COLO829 (cell line): ENCODE measurements at regions not wholly inside any gene's neighbourhood (a gene's known extent, or its start where the extent isn't known, plus 50 kb on each side); places are given as distances from the start of the nearest gene placed in this dataset.

ENCODE experiments used
- DNase-seq: peaks from one replicate; pipeline ENCODE4 v3.0.0; 2012; ENCODE audit warnings: low spot score

GRCh38 chr20:55597526-55597925, 407.8 kb downstream of the CBLN4 start:
- no peak for DNase-seq

- DNase-seq: no peak
Measured at GRCh38 chr20:55596431-55596830, 408.9 kb downstream of the CBLN4 start.

GRCh38 chr20:55592866-55593265, 412.5 kb downstream of the CBLN4 start:
- DNase-seq: no peak

- no peak for DNase-seq
Measured at GRCh38 chr20:55586610-55587009, 418.7 kb downstream of the CBLN4 start.

- DNase-seq: no peak
Measured at GRCh38 chr20:55584964-55585363, 420.4 kb downstream of the CBLN4 start.

GRCh38 chr20:55584307-55584706, 421.0 kb downstream of the CBLN4 start:
- DNase-seq: no peak

GRCh38 chr20:55583036-55583435, 422.3 kb downstream of the CBLN4 start:
- DNase-seq: no peak

- DNase-seq: no peak
Measured at GRCh38 chr20:55582498-55582897, 422.8 kb downstream of the CBLN4 start.

GRCh38 chr20:55581519-55581918, 423.8 kb downstream of the CBLN4 start:
- DNase-seq: no peak

- DNase-seq: no peak
Measured at GRCh38 chr20:55580475-55580874, 424.8 kb downstream of the CBLN4 start.

GRCh38 chr20:55579802-55580201, 425.5 kb downstream of the CBLN4 start:
- DNase-seq: no peak

- no peak for DNase-seq
Measured at GRCh38 chr20:55576981-55577380, 428.3 kb downstream of the CBLN4 start.

GRCh38 chr20:55569084-55569483, 436.2 kb downstream of the CBLN4 start:
- DNase-seq: no peak

- DNase-seq: no peak
Measured at GRCh38 chr20:55567826-55568225, 437.5 kb downstream of the CBLN4 start.

GRCh38 chr20:55565096-55565773, 440.1 kb downstream of the CBLN4 start:
- DNase-seq: no peak

- no peak for DNase-seq
Measured at GRCh38 chr20:55561259-55561658, 444.1 kb downstream of the CBLN4 start.

GRCh38 chr20:55557191-55557590, 448.1 kb downstream of the CBLN4 start:
- no peak for DNase-seq

- no peak for DNase-seq
Measured at GRCh38 chr20:55555075-55555650, 450.2 kb downstream of the CBLN4 start.

- no peak for DNase-seq
Measured at GRCh38 chr20:55544638-55545037, 460.7 kb downstream of the CBLN4 start.

GRCh38 chr20:55540486-55540885, 464.8 kb downstream of the CBLN4 start:
- DNase-seq: no peak

- no peak for DNase-seq
Measured at GRCh38 chr20:55540013-55540412, 465.3 kb downstream of the CBLN4 start.

GRCh38 chr20:55538261-55538908, 466.9 kb downstream of the CBLN4 start:
- no peak for DNase-seq

- DNase-seq: no peak
Measured at GRCh38 chr20:55535366-55535765, 470.0 kb downstream of the CBLN4 start.

- DNase-seq: no peak
Measured at GRCh38 chr20:55533632-55534031, 471.7 kb downstream of the CBLN4 start.
